ENCODE measurements at regions not wholly inside any gene's neighbourhood (a gene's known extent, or its start where the extent isn't known, plus 50 kb on each side); places are given as distances from the start of the nearest gene placed in this dataset.

GRCh38 chr3:78516937-78517336, 1250.9 kb downstream of the ROBO1 start:
- DNase-seq (ENCODE audit: low read depth, low spot score) (no peak), FAIRE-seq (no peak)
- Histone ChIP-seq H3K79me2 (ENCODE audit: control insufficient read depth, insufficient read depth, low read length) (no peaks in the 10 kb centered on the region), H3K4me3 (replicated peaks in 1 of 3; ENCODE audit: insufficient read depth in 1 of 3, low read depth in 1 of 3, low read length in 3 of 3) (no peak overlapping the region), H4K20me1 (replicated peaks; ENCODE audit: control insufficient read depth, extremely low read depth, insufficient read depth, low read length) (no peaks in the 10 kb centered on the region), H2AFZ (ENCODE audit: low read depth, low read length) (no peak overlapping the region), H3K9me3 (replicated peaks; ENCODE audit: control insufficient read depth, insufficient read depth, low read length) (no peaks in the 10 kb centered on the region), H3K4me1 (ENCODE audit: control insufficient read depth, extremely low read depth, insufficient read depth, low read length) (no peaks in the 10 kb centered on the region), H3K9me1 (replicated peaks; ENCODE audit: control insufficient read depth, extremely low read depth, insufficient read depth, low read length) (no peaks in the 10 kb centered on the region), H3K4me2 (ENCODE audit: insufficient read depth, low read length) (no peak overlapping the region), H3K27me3 (ENCODE audit: control insufficient read depth in 2 of 2, insufficient read depth in 2 of 2, low read length in 2 of 2) (no peaks in the 10 kb centered on the region), H3K27ac (ENCODE audit: insufficient read depth, low read depth, low read length) (no peak overlapping the region), H3K9ac (replicated peaks; ENCODE audit: extremely low read depth, insufficient read depth, low read length) (no peak overlapping the region), H3K36me3 (ENCODE audit: control insufficient read depth in 2 of 2, extremely low read depth in 1 of 2, insufficient read depth in 2 of 2, low read length in 2 of 2) (no peaks in the 10 kb centered on the region)
- dilution Hi-C loops (cut with MboI; ENCODE audit: extremely low pct_ligation_motif_present, low sequenced_read_pairs) (no loop called here), intact Hi-C loops (cut with micrococcal nuclease) (no loop called here)
- ChIA-PET POLR2A (no interaction called here), CTCF (no interaction called here)
- BruUV-seq (replicated peaks), result no TSS peak
- TF ChIP-seq EZH2 (IDR thresholded peaks at IDR 0.05; ENCODE audit: borderline replicate concordance, low read depth, low read length, severe bottlenecking) (no peak), POLR2A (IDR thresholded peaks at IDR 0.05; ENCODE audit: low read depth, low read length) (no peak), GATA2 (IDR thresholded peaks at IDR 0.05; ENCODE audit: insufficient read depth, insufficient read length, low read depth, low read length) (no peak), MYC (IDR thresholded peaks at IDR 0.05; ENCODE audit: low read depth, low read length) (no peak), CTCF (IDR thresholded peaks at IDR 0.05; ENCODE audit: extremely low read depth in 1 of 2, insufficient read depth in 1 of 2, low read depth in 1 of 2, low read length in 2 of 2) (no peak), POLR2AphosphoS5 (IDR thresholded peaks at IDR 0.05; ENCODE audit: insufficient read depth, low read depth, low read length) (no peak), FOS (IDR thresholded peaks at IDR 0.05; ENCODE audit: borderline replicate concordance, insufficient read depth, low read length) (no peak), JUN (IDR thresholded peaks at IDR 0.05; ENCODE audit: borderline replicate concordance, insufficient read depth, insufficient read length, low read depth) (no peak), MAX (IDR thresholded peaks at IDR 0.05; ENCODE audit: insufficient read depth, insufficient read length) (no peak)

Measured in endothelial cell of umbilical vein (primary cell).